ENCODE measurements at regions not wholly inside any gene's neighbourhood (a gene's known extent, or its start where the extent isn't known, plus 50 kb on each side); places are given as distances from the start of the nearest gene placed in this dataset.

DNA sequence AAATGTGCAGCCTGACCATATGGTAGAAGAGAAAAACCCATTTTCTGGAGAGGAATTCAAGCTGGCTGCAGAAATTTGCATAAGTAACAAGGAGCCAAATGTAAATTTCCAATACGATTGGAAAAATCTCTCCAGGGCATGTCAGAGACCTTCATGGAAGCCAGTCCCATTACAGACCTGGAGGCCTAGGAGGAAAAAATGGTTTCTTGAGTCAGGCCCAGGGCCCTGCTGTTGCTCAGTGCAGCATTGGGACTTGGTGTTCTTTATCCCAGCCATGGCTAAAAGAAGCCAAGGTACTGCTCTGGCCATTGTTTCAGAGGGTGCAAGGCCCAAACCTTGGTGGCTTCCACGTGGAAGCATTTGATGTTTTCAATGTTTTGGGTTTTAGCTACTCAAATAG is 70.6 kb downstream of the MAGEC2 start:
- TF ChIP-seq, protein P1, sequence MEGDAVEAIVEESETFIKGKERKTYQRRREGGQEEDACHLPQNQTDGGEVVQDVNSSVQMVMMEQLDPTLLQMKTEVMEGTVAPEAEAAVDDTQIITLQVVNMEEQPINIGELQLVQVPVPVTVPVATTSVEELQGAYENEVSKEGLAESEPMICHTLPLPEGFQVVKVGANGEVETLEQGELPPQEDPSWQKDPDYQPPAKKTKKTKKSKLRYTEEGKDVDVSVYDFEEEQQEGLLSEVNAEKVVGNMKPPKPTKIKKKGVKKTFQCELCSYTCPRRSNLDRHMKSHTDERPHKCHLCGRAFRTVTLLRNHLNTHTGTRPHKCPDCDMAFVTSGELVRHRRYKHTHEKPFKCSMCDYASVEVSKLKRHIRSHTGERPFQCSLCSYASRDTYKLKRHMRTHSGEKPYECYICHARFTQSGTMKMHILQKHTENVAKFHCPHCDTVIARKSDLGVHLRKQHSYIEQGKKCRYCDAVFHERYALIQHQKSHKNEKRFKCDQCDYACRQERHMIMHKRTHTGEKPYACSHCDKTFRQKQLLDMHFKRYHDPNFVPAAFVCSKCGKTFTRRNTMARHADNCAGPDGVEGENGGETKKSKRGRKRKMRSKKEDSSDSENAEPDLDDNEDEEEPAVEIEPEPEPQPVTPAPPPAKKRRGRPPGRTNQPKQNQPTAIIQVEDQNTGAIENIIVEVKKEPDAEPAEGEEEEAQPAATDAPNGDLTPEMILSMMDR (IDR thresholded peaks at IDR 0.05): no peak
- TF ChIP-seq POLR2A (IDR thresholded peaks at IDR 0.05): no peak
